GM19452 (cell line): ENCODE measurements at regions not wholly inside any gene's neighbourhood (a gene's known extent, or its start where the extent isn't known, plus 50 kb on each side); places are given as distances from the start of the nearest gene placed in this dataset.

ENCODE experiments used
- ATAC-seq: cut with Tn5 transposase; IDR thresholded peaks from one replicate; pipeline ENCODE4 v1.9.1; 2021; ENCODE audit not compliant: unreplicated experiment

- no peak for ATAC-seq
These were observed 481.0 kb downstream of the FOXO1 start for GRCh38 chr13:40185414-40185813.

- no peak for ATAC-seq
These were observed 480.4 kb downstream of the FOXO1 start for GRCh38 chr13:40186041-40186440.

GRCh38 chr13:40186626-40187323, 479.7 kb downstream of the FOXO1 start:
- no peak for ATAC-seq

GRCh38 chr13:40187324-40187795, 479.1 kb downstream of the FOXO1 start:
- ATAC-seq: no peak

GRCh38 chr13:40187841-40188591, 478.4 kb downstream of the FOXO1 start:
- no peak for ATAC-seq

- ATAC-seq: no peak
These were observed 477.0 kb downstream of the FOXO1 start for GRCh38 chr13:40189426-40189825.

- ATAC-seq: no peak
These were observed 476.4 kb downstream of the FOXO1 start for GRCh38 chr13:40189898-40190630.

- ATAC-seq: peak; percentile 69
These were observed 475.8 kb downstream of the FOXO1 start for GRCh38 chr13:40190641-40191100.

GRCh38 chr13:40191186-40191980, 475.1 kb downstream of the FOXO1 start:
- ATAC-seq: no peak

GRCh38 chr13:40192452-40192851, 474.0 kb downstream of the FOXO1 start:
- no peak for ATAC-seq

GRCh38 chr13:40192858-40193257, 473.6 kb downstream of the FOXO1 start:
- no peak for ATAC-seq

- no peak for ATAC-seq
These were observed 472.9 kb downstream of the FOXO1 start for GRCh38 chr13:40193286-40194223.

GRCh38 chr13:40194224-40194806, 472.1 kb downstream of the FOXO1 start:
- no peak for ATAC-seq

- ATAC-seq: no peak
These were observed 469.4 kb downstream of the FOXO1 start for GRCh38 chr13:40197049-40197448.

GRCh38 chr13:40197936-40198595, 468.4 kb downstream of the FOXO1 start:
- ATAC-seq: no peak

GRCh38 chr13:40200273-40200978, 466.0 kb downstream of the FOXO1 start:
- ATAC-seq: no peak

GRCh38 chr13:40204246-40204645, 462.2 kb downstream of the FOXO1 start:
- ATAC-seq: no peak

- no peak for ATAC-seq
These were observed 460.6 kb downstream of the FOXO1 start for GRCh38 chr13:40205771-40206240.
